A549 (cell line): ENCODE measurements at regions not wholly inside any gene's neighbourhood (a gene's known extent, or its start where the extent isn't known, plus 50 kb on each side); places are given as distances from the start of the nearest gene placed in this dataset.

ENCODE experiments used
- ATAC-seq, 2 experiments: fragments of 200-7000 bp in 1 of 2; fragments of >200 bp in 1 of 2; cut with Nextera tagmentation in 1 of 2; cut with Tn5 transposase in 1 of 2; 3 replicates each; pipeline versions ENCODE4 v1.8.0 to v1.9.1; 2018 to 2020; ENCODE audit warnings: mild to moderate bottlenecking in 1 of 2, moderate library complexity in 1 of 2
- CTCF ChIA-PET: fragments of 300-600 bp; sonication (Branson Sonifier 250); formaldehyde crosslinking; extraction: SDS; loops from one replicate; lab custom pipeline; 2021; ENCODE audit warnings: antibody characterized with exemption, inconsistent platforms; lab: Yijun Ruan, JAX
- POLR2A ChIA-PET: fragments of 350-600 bp; formaldehyde crosslinking; extraction: SDS; loops from one replicate; lab custom pipeline; 2021; ENCODE audit warnings: antibody characterized with exemption, inconsistent platforms; lab: Yijun Ruan, JAX
- DNase-seq, 2 experiments: peaks; one replicate each; pipeline versions ENCODE4 v3.0.0 to v3.0.0-alpha.2; 2011 to 2016; ENCODE audit warnings: low read depth in 1 of 2, low spot score in 1 of 2
- FAIRE-seq: peaks from 2 replicates; lab custom pipeline; 2011; peaks lifted over from hg19 to GRCh38; lab: Jason Lieb, UNC
- H3K27ac ChIP-seq, 2 experiments: fragments of >200 bp; sonication (Bioruptor Twin); formaldehyde crosslinking; 3 replicates each; pipeline ENCODE4 v1.5.1; 2016 to 2017
- H3K4me1 ChIP-seq: fragments of >200 bp; sonication (Bioruptor Twin); formaldehyde crosslinking; 3 replicates; pipeline ENCODE4 v1.6.1; 2016
- H3K4me2 ChIP-seq: fragments of >200 bp; sonication (Bioruptor Twin); formaldehyde crosslinking; 3 replicates; pipeline ENCODE4 v1.6.1; 2016
- H3K4me3 ChIP-seq: fragments of >200 bp; sonication (Bioruptor Twin); formaldehyde crosslinking; 3 replicates; pipeline ENCODE4 v1.5.1; 2016
- H3K9me3 ChIP-seq: fragments of >200 bp; sonication (Bioruptor Twin); formaldehyde crosslinking; 3 replicates; pipeline ENCODE4 v1.6.1; 2016
- BHLHE40 ChIP-seq: IDR thresholded peaks from 2 replicates; pipeline ENCODE4 v1.6.1; 2012; ENCODE audit warnings: low read depth, low read length, inconsistent platforms
- EHMT2 ChIP-seq: fragments of 200-600 bp; sonication (generic); IDR thresholded peaks from 2 replicates; pipeline ENCODE4 v1.6.1; 2016; ENCODE audit warnings: antibody characterized with exemption, low read depth, mild to moderate bottlenecking, moderate library complexity
- ESRRA ChIP-seq: fragments of 150-350 bp; IDR thresholded peaks from 2 replicates; pipeline ENCODE4 v1.6.1; 2014; ENCODE audit warnings: mild to moderate bottlenecking, low read length, borderline replicate concordance
- FOXS1 ChIP-seq: fragments of 250-450 bp; sonication (Bioruptor Pico); IDR thresholded peaks from 2 replicates; pipeline ENCODE4 v1.5.0; 2020; ENCODE audit warnings: mild to moderate bottlenecking, moderate library complexity
- GATA3 ChIP-seq: IDR thresholded peaks from 2 replicates; pipeline ENCODE4 v1.6.1; 2012; ENCODE audit warnings: borderline replicate concordance
- HOXA7 ChIP-seq: fragments of 250-450 bp; sonication (Bioruptor Pico); IDR thresholded peaks from 2 replicates; pipeline ENCODE4 v1.5.0; 2020; ENCODE audit warnings: mild to moderate bottlenecking, moderate library complexity
- JUN ChIP-seq, 2 experiments: fragments of >200 bp; sonication (Bioruptor Twin); formaldehyde crosslinking; IDR thresholded peaks; 2 replicates in 1 of 2; 3 replicates in 1 of 2; pipeline ENCODE4 v1.6.1; 2016 to 2017
- NFE2L2 ChIP-seq: fragments of 150-350 bp; conservative IDR thresholded peaks from 2 replicates; pipeline ENCODE4 v1.6.1; 2014; ENCODE audit warnings: low read length
- POLR2AphosphoS2 ChIP-seq: conservative IDR thresholded peaks from 2 replicates; pipeline ENCODE4 v1.6.1; 2012; ENCODE audit warnings: low read length, improper control_type of control experiment, inconsistent platforms
- RAD21 ChIP-seq, 2 experiments: fragments of >200 bp in 1 of 2; sonication (Bioruptor Twin) in 1 of 2; formaldehyde crosslinking in 1 of 2; IDR thresholded peaks in 1 of 2; conservative IDR thresholded peaks in 1 of 2; 2 replicates in 1 of 2; 3 replicates in 1 of 2; pipeline ENCODE4 v1.6.1; 2012 to 2018; ENCODE audit warnings: inconsistent platforms in 1 of 2
- RCOR1 ChIP-seq: fragments of 150-350 bp; IDR thresholded peaks from 2 replicates; pipeline ENCODE4 v1.6.1; 2014; ENCODE audit warnings: antibody characterized with exemption, low read length, low read depth
- TFCP2L1 ChIP-seq: fragments of 250-450 bp; sonication (Bioruptor Pico); IDR thresholded peaks from 2 replicates; pipeline ENCODE4 v1.5.0; 2021; ENCODE audit warnings: mild to moderate bottlenecking
- TP53 ChIP-seq: fragments of 250-450 bp; sonication (Bioruptor Pico); IDR thresholded peaks from 2 replicates; pipeline ENCODE4 v1.5.0; 2021; ENCODE audit warnings: mild to moderate bottlenecking, moderate library complexity
- ZFP36 ChIP-seq: fragments of 450-650 bp; IDR thresholded peaks from 2 replicates; pipeline ENCODE4 v1.6.1; 2014; ENCODE audit warnings: borderline replicate concordance; ENCODE audit not compliant: partially characterized antibody
- WGBS: methylation state at CpG from one replicate; pipeline ENCODE4 v1.1.6; 2017; ENCODE audit errors: missing lambda C conversion rate; 5-methylcytosine and 5-hydroxymethylcytosine counted together
- TF ChIP-seq, protein P1 (sequence below): fragments of 450-650 bp; IDR thresholded peaks from 2 replicates; pipeline ENCODE4 v1.6.1; 2014; ENCODE audit warnings: antibody characterized with exemption
- TF ChIP-seq, protein P2 (sequence below): fragments of >200 bp; sonication (Bioruptor Twin); formaldehyde crosslinking; IDR thresholded peaks from 3 replicates; pipeline ENCODE4 v1.5.1; 2016
- TF ChIP-seq, protein P3 (sequence below): fragments of 250-450 bp; sonication (Bioruptor Pico); IDR thresholded peaks from 2 replicates; pipeline ENCODE4 v1.5.0; 2020; ENCODE audit warnings: low read depth, mild to moderate bottlenecking, moderate library complexity
- TF ChIP-seq, protein P4 (sequence below): fragments of >200 bp; sonication (Bioruptor Twin); formaldehyde crosslinking; IDR thresholded peaks from 3 replicates; pipeline ENCODE4 v1.6.1; 2016
- TF ChIP-seq, protein P5 (sequence below): fragments of 250-450 bp; sonication (Bioruptor Pico); IDR thresholded peaks from 2 replicates; pipeline ENCODE4 v1.5.0; 2021; ENCODE audit warnings: mild to moderate bottlenecking, moderate library complexity, borderline replicate concordance
- TF ChIP-seq, protein P6 (sequence below): fragments of 200-600 bp; sonication (generic); IDR thresholded peaks from 2 replicates; pipeline ENCODE4 v1.6.1; 2016; ENCODE audit warnings: antibody characterized with exemption, mild to moderate bottlenecking, moderate library complexity

DNA sequence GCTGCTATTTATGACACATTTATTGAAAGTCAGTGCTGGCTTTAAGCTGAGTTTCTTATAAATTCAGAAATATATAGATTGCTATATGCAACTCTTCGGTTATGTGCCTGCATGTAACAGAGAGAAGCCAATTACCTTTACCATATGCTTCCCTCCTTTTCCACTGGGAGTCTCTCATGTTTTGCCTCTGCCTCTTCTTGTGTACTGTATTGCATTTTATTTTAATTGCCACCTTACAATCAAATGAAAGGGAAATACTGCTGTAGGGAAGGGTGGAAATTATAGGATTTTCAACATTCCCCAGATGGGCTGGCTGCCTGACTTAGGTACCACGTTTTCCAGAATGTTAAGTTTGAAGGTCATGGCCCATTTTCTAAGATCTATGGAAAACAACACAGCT is 655.4 kb upstream of the SLIT2 start:
- Histone ChIP-seq H3K4me3 (no peak overlapping the region), H3K4me1 (no peaks in the 10 kb centered on the region), H3K9me3 (no peaks in the 10 kb centered on the region), H3K27ac (no peak overlapping the region)
- ATAC-seq (no peak), FAIRE-seq (no peak)
- TF ChIP-seq, protein P1, sequence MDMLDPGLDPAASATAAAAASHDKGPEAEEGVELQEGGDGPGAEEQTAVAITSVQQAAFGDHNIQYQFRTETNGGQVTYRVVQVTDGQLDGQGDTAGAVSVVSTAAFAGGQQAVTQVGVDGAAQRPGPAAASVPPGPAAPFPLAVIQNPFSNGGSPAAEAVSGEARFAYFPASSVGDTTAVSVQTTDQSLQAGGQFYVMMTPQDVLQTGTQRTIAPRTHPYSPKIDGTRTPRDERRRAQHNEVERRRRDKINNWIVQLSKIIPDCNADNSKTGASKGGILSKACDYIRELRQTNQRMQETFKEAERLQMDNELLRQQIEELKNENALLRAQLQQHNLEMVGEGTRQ, result no peak
- TF ChIP-seq, protein P2, sequence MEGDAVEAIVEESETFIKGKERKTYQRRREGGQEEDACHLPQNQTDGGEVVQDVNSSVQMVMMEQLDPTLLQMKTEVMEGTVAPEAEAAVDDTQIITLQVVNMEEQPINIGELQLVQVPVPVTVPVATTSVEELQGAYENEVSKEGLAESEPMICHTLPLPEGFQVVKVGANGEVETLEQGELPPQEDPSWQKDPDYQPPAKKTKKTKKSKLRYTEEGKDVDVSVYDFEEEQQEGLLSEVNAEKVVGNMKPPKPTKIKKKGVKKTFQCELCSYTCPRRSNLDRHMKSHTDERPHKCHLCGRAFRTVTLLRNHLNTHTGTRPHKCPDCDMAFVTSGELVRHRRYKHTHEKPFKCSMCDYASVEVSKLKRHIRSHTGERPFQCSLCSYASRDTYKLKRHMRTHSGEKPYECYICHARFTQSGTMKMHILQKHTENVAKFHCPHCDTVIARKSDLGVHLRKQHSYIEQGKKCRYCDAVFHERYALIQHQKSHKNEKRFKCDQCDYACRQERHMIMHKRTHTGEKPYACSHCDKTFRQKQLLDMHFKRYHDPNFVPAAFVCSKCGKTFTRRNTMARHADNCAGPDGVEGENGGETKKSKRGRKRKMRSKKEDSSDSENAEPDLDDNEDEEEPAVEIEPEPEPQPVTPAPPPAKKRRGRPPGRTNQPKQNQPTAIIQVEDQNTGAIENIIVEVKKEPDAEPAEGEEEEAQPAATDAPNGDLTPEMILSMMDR, result no peak
- TF ChIP-seq, protein P3, sequence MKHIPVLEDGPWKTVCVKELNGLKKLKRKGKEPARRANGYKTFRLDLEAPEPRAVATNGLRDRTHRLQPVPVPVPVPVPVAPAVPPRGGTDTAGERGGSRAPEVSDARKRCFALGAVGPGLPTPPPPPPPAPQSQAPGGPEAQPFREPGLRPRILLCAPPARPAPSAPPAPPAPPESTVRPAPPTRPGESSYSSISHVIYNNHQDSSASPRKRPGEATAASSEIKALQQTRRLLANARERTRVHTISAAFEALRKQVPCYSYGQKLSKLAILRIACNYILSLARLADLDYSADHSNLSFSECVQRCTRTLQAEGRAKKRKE (CRISPR knock-in tag), result no peak
- no peak for TF ChIP-seq POLR2AphosphoS2
- TF ChIP-seq JUN (IDR thresholded peaks at IDR 0.05), result no peak
- no peak for TF ChIP-seq RAD21 (conservative IDR thresholded peaks at IDR 0.05 in 1 of 2, IDR thresholded peaks at IDR 0.05 in 1 of 2)
- TF ChIP-seq, protein P4, sequence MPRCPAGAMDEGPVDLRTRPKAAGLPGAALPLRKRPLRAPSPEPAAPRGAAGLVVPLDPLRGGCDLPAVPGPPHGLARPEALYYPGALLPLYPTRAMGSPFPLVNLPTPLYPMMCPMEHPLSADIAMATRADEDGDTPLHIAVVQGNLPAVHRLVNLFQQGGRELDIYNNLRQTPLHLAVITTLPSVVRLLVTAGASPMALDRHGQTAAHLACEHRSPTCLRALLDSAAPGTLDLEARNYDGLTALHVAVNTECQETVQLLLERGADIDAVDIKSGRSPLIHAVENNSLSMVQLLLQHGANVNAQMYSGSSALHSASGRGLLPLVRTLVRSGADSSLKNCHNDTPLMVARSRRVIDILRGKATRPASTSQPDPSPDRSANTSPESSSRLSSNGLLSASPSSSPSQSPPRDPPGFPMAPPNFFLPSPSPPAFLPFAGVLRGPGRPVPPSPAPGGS, result no peak
- no peak for TF ChIP-seq ESRRA
- no peak for TF ChIP-seq NFE2L2
- no peak for TF ChIP-seq TP53
- TF ChIP-seq, protein P5, sequence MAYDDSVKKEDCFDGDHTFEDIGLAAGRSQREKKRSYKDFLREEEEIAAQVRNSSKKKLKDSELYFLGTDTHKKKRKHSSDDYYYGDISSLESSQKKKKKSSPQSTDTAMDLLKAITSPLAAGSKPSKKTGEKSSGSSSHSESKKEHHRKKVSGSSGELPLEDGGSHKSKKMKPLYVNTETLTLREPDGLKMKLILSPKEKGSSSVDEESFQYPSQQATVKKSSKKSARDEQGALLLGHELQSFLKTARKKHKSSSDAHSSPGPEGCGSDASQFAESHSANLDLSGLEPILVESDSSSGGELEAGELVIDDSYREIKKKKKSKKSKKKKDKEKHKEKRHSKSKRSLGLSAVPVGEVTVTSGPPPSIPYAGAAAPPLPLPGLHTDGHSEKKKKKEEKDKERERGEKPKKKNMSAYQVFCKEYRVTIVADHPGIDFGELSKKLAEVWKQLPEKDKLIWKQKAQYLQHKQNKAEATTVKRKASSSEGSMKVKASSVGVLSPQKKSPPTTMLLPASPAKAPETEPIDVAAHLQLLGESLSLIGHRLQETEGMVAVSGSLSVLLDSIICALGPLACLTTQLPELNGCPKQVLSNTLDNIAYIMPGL (CRISPR knock-in tag), result no peak
- TF ChIP-seq, protein P6, sequence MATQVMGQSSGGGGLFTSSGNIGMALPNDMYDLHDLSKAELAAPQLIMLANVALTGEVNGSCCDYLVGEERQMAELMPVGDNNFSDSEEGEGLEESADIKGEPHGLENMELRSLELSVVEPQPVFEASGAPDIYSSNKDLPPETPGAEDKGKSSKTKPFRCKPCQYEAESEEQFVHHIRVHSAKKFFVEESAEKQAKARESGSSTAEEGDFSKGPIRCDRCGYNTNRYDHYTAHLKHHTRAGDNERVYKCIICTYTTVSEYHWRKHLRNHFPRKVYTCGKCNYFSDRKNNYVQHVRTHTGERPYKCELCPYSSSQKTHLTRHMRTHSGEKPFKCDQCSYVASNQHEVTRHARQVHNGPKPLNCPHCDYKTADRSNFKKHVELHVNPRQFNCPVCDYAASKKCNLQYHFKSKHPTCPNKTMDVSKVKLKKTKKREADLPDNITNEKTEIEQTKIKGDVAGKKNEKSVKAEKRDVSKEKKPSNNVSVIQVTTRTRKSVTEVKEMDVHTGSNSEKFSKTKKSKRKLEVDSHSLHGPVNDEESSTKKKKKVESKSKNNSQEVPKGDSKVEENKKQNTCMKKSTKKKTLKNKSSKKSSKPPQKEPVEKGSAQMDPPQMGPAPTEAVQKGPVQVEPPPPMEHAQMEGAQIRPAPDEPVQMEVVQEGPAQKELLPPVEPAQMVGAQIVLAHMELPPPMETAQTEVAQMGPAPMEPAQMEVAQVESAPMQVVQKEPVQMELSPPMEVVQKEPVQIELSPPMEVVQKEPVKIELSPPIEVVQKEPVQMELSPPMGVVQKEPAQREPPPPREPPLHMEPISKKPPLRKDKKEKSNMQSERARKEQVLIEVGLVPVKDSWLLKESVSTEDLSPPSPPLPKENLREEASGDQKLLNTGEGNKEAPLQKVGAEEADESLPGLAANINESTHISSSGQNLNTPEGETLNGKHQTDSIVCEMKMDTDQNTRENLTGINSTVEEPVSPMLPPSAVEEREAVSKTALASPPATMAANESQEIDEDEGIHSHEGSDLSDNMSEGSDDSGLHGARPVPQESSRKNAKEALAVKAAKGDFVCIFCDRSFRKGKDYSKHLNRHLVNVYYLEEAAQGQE, result no peak
- TF ChIP-seq HOXA7 (CRISPR knock-in tag), result no peak
- TF ChIP-seq ZFP36, result no peak
- TF ChIP-seq FOXS1 (CRISPR knock-in tag), result no peak
- TF ChIP-seq RCOR1, result no peak
- no peak for TF ChIP-seq GATA3
- TF ChIP-seq BHLHE40, result no peak
- no peak for TF ChIP-seq EHMT2
- TF ChIP-seq TFCP2L1 (CRISPR knock-in tag), result no peak
- TF ChIP-seq, all 56 proteins: peak for 0
- 2% methylated on average over 2 of the region's 2 CpGs for WGBS
- CTCF ChIA-PET, result no interaction called here
- POLR2A ChIA-PET, result no interaction called here
- H3K4me2 ChIP-seq, result no peak overlapping the region
- DNase-seq, result no peak
